ENCODE measurements at regions not wholly inside any gene's neighbourhood (a gene's known extent, or its start where the extent isn't known, plus 50 kb on each side); places are given as distances from the start of the nearest gene placed in this dataset.
"Not testable (repeated sequence)": the region's sequence is repeated elsewhere in the genome, so short reads cannot be mapped to it uniquely, and the experiment has no call there.

DNA sequence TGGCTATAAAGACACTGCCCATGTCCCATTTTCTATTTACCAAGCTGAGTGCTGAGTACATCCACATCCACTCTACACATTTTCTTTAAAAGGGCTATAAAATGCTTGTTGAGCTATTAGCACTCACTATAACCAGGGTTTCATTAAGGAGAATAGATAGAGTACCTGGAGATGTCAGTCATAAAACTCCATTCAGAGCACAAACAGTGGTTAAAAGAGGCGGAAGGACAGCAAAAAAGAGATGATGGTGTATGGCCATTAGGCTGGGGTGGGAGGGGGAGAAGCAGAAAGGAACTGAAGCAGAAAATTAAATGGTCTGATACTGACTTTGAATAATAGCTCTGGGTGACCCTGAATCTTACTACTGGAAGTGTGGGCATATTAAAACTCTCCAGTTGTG lies 609.9 kb upstream of the MAP3K7 start:
- DNase-seq: no peak

- DNase-seq: no peak
Measured at GRCh38 chr6:91193446-91193845, 606.6 kb upstream of the MAP3K7 start.

GRCh38 chr6:91190041-91190440 lies 603.2 kb upstream of the MAP3K7 start:
- not testable (repeated sequence) for DNase-seq

GRCh38 chr6:91185072-91185471 lies 598.2 kb upstream of the MAP3K7 start:
- no peak for DNase-seq

DNA sequence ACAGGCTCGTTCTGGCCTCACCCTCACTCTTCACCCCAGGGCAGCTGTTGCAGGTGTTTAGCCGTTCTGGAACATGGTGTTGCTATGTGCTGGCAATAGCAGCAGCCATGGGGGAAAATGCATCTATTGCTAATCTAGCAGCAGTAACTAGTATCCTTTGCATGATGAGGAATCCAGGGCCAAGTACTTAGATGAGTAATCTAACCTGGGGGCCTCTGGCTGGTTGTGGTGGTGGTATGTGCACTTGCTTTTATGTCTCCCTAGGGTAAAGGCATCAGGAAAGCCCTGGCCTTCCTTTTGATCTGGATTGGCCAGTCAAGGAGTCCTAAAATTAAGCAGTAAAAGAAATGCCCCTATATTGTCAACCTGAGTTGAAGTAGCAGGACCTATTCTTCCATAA lies 594.5 kb upstream of the MAP3K7 start:
- DNase-seq: no peak

- DNase-seq: no peak
Measured at GRCh38 chr6:91173651-91174050, 586.8 kb upstream of the MAP3K7 start.

- no peak for DNase-seq
Measured at GRCh38 chr6:91173186-91173585, 586.3 kb upstream of the MAP3K7 start.

DNA sequence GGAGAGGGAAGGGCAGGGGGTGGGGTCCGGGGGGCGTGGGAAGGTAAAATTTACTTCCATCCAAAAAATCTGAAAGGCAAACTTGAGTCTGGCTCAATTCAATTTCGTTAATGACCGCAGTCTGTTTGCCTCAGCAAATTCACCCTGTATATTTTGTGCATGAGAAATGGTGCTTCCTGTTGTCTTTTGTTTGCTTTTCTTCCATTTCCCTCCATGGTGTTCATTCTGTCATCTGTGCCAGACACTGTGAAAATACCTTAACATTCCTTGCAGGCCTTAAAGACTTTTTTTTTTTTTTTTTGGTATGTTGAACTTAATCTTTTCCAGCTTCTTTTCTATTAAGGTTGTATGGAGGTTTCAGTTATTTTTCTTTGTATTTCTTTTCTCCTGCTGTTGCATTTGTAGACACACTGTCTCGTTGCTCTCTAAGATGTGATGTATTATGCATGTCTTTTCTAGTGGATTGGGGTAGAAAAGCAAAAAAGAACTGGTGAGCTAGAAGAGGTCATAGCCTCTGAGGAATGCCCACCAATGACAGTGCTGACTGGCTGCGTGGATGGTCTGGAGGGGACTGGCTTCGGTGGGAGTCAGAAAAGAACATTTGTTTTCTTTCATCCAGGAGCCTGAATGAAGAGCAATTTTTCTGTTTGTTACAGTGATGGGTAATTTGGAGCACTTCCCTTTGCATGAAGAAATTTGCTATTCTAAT lies 585.0 kb upstream of the MAP3K7 start:
- no peak for DNase-seq

GRCh38 chr6:91167846-91168245 lies 581.0 kb upstream of the MAP3K7 start:
- DNase-seq: no peak

- no peak for DNase-seq
Measured at GRCh38 chr6:91166271-91167046, 579.6 kb upstream of the MAP3K7 start.

DNA sequence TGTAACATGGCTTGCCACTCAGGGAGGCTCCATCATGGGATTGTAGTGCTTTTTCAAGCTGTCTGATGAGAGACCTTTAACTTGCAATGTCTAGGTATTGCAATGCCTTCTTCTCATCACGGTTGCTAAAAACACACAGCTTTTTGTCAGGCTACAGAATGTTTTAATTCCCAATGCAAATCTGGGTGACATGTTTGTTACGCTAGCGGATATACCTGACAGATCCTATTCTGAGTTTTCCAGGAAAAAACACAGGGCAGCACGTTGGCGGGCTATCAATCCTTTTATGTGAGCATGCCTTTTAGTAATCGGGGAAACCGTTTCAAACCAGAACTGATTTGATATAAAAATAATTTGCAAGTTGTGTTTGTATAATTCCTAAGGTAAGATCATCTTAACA lies 577.2 kb upstream of the MAP3K7 start:
- DNase-seq: no peak

GRCh38 chr6:91161246-91161645 lies 574.4 kb upstream of the MAP3K7 start:
- DNase-seq: no peak

GRCh38 chr6:91155129-91155785 lies 568.4 kb upstream of the MAP3K7 start:
- no peak for DNase-seq

GRCh38 chr6:91152824-91153223 lies 566.0 kb upstream of the MAP3K7 start:
- DNase-seq: no peak

DNA sequence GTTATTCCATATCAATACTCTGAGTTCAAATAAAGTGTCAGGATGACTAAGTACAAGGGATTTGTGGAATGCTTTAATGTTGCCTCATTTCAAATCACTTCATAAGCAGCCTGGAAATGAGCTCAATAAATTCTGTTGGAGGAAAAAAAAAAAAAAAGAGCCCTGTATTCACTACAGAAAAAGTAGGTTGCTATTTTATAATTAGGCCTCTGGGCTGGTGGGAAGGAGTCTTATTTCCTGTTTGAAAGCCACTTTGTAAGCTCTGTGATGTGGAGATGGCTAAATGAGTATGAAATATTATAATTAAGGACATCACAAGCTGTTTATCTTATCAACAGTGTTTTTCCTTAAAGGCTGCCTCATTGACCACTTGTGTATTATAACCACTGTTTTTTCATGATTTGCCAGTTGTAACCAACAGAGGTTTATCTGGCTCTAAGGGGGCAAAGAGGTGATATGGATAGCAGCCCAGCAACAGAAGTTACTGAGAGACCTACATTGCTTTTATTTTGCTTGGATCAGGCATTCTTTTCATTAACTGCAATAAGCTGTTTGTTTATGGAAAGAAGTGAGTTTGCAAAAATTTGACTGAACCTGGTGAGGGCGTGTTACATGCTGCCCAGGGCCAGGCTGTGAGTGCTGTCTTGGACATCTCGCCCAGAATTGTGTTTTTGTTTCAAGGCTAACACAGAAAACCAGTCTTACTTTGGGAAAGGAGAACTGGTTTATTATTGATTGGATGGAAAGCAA lies 563.3 kb upstream of the MAP3K7 start:
- no peak for DNase-seq

GRCh38 chr6:91149246-91149955 lies 562.5 kb upstream of the MAP3K7 start:
- DNase-seq: no peak

GRCh38 chr6:91144126-91144525 lies 557.3 kb upstream of the MAP3K7 start:
- DNase-seq: no peak

GRCh38 chr6:91142154-91142553 lies 555.3 kb upstream of the MAP3K7 start:
- DNase-seq: no peak

DNA sequence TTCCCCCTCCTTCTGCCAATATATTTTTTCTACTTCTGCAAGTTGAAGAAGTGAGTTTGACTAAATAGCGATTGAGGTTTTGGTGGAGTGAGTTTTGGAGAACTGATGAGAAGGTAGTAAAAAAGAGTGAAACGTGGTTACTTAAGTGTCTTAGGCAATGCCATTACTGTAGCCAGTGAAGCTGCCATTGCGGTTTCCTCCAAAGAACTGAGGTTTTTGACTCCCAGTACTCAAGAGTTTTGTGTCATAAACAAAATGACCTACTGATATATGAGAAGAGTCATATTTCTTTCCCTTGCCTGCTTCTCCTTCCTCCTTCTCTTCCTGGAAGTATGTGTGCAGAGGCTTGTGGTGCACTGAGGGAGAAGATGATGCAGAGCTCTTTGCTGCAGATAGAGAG lies 554.5 kb upstream of the MAP3K7 start:
- no peak for DNase-seq

GRCh38 chr6:91140449-91140848 lies 553.6 kb upstream of the MAP3K7 start:
- DNase-seq: no peak

DNA sequence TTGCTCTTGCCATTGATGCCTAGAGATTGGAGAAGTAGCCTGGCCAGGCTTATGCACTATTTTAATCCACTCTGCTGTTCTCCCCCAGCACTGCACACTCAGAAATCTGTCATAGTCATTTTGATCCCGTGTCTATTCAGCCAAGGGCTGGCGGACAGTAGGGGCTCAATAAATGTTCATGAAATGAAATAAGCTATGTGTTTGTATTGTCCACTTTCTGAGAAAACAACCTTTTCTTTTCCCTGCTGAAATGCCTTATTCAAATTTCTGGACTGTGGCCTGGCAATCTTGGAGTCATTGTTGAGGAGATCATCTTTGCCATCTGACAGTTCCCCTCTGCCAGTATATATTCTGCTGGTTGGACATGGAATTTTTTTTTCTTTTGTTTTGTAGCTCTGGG lies 550.4 kb upstream of the MAP3K7 start:
- no peak for DNase-seq

Data from muscle of arm (tissue), 1 donor.